HEK293T (cell line): ENCODE measurements at regions not wholly inside any gene's neighbourhood (a gene's known extent, or its start where the extent isn't known, plus 50 kb on each side); places are given as distances from the start of the nearest gene placed in this dataset.

Experiments
- ARNT ChIP-seq: fragments of 450-650 bp; IDR thresholded peaks from 2 replicates; pipeline ENCODE4 v1.6.1; 2017; ENCODE audit warnings: mild to moderate bottlenecking
- BHLHE40 ChIP-seq: fragments of 450-650 bp; IDR thresholded peaks from 2 replicates; pipeline ENCODE4 v1.6.1; 2016; ENCODE audit warnings: mild to moderate bottlenecking, moderate library complexity, borderline replicate concordance
- CTBP1 ChIP-seq: fragments of 450-650 bp; IDR thresholded peaks from 2 replicates; pipeline ENCODE4 v1.6.1; 2016; ENCODE audit warnings: borderline replicate concordance
- FOXA1 ChIP-seq: fragments of 450-650 bp; IDR thresholded peaks from 2 replicates; pipeline ENCODE4 v1.6.1; 2016; ENCODE audit warnings: mild to moderate bottlenecking
- FOXK2 ChIP-seq: fragments of 450-650 bp; IDR thresholded peaks from 2 replicates; pipeline ENCODE4 v1.6.1; 2016; ENCODE audit warnings: mild to moderate bottlenecking
- FOXM1 ChIP-seq: fragments of 450-650 bp; IDR thresholded peaks from 2 replicates; pipeline ENCODE4 v1.6.1; 2017; ENCODE audit warnings: mild to moderate bottlenecking, borderline replicate concordance
- L3MBTL2 ChIP-seq: fragments of 450-650 bp; conservative IDR thresholded peaks from 2 replicates; pipeline ENCODE4 v1.6.1; 2016; ENCODE audit warnings: mild to moderate bottlenecking
- NFRKB ChIP-seq: fragments of 450-650 bp; IDR thresholded peaks from 2 replicates; pipeline ENCODE4 v1.6.1; 2016; ENCODE audit warnings: mild to moderate bottlenecking, moderate library complexity
- SP1 ChIP-seq: fragments of 450-650 bp; IDR thresholded peaks from 2 replicates; pipeline ENCODE4 v1.6.1; 2017

GRCh38 chr13:112205990-112206389 lies 139.0 kb downstream of the SOX1 start:
- no peak for TF ChIP-seq FOXK2
- TF ChIP-seq SP1 = no peak
- TF ChIP-seq FOXA1 = no peak
- no peak for TF ChIP-seq L3MBTL2
- TF ChIP-seq FOXM1 = no peak
- no peak for TF ChIP-seq CTBP1
- TF ChIP-seq ARNT = no peak
- no peak for TF ChIP-seq BHLHE40
- TF ChIP-seq NFRKB = no peak
